ENCODE measurements at regions not wholly inside any gene's neighbourhood (a gene's known extent, or its start where the extent isn't known, plus 50 kb on each side); places are given as distances from the start of the nearest gene placed in this dataset.

- Mint-ChIP-seq H3K36me3 (no peaks in the 10 kb centered on the region), H3K27me3 (no peaks in the 10 kb centered on the region), H3K4me3 (no peak overlapping the region), H3K9me3 (no peaks in the 10 kb centered on the region), H3K27ac (no peak overlapping the region), H3K4me1 (no peaks in the 10 kb centered on the region)
- POLR2A ChIA-PET, result no interaction called here
- ATAC-seq (ENCODE audit: low read depth) (no peak), DNase-seq (no peak)
These were observed 543.7 kb downstream of the EFNB2 start for GRCh38 chr13:105991622-105992277.

GRCh38 chr13:105991131-105991530 is 544.3 kb downstream of the EFNB2 start:
- Mint-ChIP-seq H3K9me3 (no peaks in the 10 kb centered on the region), H3K4me1 (no peaks in the 10 kb centered on the region), H3K4me3 (no peak overlapping the region), H3K27ac (no peak overlapping the region), H3K27me3 (no peaks in the 10 kb centered on the region), H3K36me3 (no peaks in the 10 kb centered on the region)
- no peak for DNase-seq
- ATAC-seq (ENCODE audit: low read depth), result no peak
- POLR2A ChIA-PET, result no interaction called here

GRCh38 chr13:105990256-105990958 is 545.1 kb downstream of the EFNB2 start:
- no peak overlapping the region for H3K27ac Mint-ChIP-seq
- H3K4me3 Mint-ChIP-seq, result no peak overlapping the region
- no peaks in the 10 kb centered on the region for H3K9me3 Mint-ChIP-seq
- POLR2A ChIA-PET, result no interaction called here
- no peak for ATAC-seq (ENCODE audit: low read depth)
- no peaks in the 10 kb centered on the region for H3K4me1 Mint-ChIP-seq
- no peaks in the 10 kb centered on the region for H3K27me3 Mint-ChIP-seq
- no peaks in the 10 kb centered on the region for H3K36me3 Mint-ChIP-seq
- DNase-seq, result no peak

GRCh38 chr13:105984646-105985045 is 550.8 kb downstream of the EFNB2 start:
- no peaks in the 10 kb centered on the region for H3K4me1 Mint-ChIP-seq

DNA sequence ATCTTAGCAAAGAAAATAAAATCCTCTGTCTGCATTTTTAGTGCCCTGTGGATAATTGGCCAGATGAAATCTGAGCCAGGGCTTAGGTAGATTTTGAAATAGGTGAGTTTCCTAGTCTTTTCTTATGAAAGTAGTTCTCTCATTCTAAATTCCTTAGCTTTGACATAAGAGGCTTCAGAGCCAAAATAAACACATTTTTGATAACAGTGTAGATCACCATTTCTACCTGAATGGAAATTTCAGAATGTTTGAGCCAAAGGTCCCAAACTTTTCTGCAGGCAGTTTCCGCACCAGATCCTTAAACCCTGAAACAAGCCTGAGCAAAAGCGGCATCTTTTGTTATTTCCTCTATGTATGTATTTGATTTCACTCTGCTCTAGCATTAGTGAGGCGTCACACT is 551.2 kb downstream of the EFNB2 start:
- Mint-ChIP-seq H3K27me3 (no peaks in the 10 kb centered on the region), H3K4me1 (no peaks in the 10 kb centered on the region), H3K27ac (no peak overlapping the region), H3K36me3 (no peaks in the 10 kb centered on the region), H3K9me3 (no peaks in the 10 kb centered on the region), H3K4me3 (no peak overlapping the region)
- ATAC-seq (ENCODE audit: low read depth), result no peak
- DNase-seq, result no peak
- POLR2A ChIA-PET, result no interaction called here

More at GRCh38 chr13:105984646-105985045, 550.8 kb downstream of the EFNB2 start:
- Mint-ChIP-seq H3K4me3 (no peak overlapping the region), H3K27ac (no peak overlapping the region), H3K36me3 (no peaks in the 10 kb centered on the region), H3K27me3 (no peaks in the 10 kb centered on the region), H3K9me3 (no peaks in the 10 kb centered on the region)
- POLR2A ChIA-PET, result no interaction called here
- DNase-seq (no peak), ATAC-seq (ENCODE audit: low read depth) (no peak)

GRCh38 chr13:105982219-105982930 is 553.1 kb downstream of the EFNB2 start:
- POLR2A ChIA-PET, result no interaction called here
- DNase-seq (no peak), ATAC-seq (ENCODE audit: low read depth) (no peak)
- Mint-ChIP-seq H3K4me1 (no peaks in the 10 kb centered on the region), H3K36me3 (no peaks in the 10 kb centered on the region), H3K27ac (no peak overlapping the region), H3K27me3 (no peaks in the 10 kb centered on the region), H3K9me3 (no peaks in the 10 kb centered on the region), H3K4me3 (no peak overlapping the region)

DNA sequence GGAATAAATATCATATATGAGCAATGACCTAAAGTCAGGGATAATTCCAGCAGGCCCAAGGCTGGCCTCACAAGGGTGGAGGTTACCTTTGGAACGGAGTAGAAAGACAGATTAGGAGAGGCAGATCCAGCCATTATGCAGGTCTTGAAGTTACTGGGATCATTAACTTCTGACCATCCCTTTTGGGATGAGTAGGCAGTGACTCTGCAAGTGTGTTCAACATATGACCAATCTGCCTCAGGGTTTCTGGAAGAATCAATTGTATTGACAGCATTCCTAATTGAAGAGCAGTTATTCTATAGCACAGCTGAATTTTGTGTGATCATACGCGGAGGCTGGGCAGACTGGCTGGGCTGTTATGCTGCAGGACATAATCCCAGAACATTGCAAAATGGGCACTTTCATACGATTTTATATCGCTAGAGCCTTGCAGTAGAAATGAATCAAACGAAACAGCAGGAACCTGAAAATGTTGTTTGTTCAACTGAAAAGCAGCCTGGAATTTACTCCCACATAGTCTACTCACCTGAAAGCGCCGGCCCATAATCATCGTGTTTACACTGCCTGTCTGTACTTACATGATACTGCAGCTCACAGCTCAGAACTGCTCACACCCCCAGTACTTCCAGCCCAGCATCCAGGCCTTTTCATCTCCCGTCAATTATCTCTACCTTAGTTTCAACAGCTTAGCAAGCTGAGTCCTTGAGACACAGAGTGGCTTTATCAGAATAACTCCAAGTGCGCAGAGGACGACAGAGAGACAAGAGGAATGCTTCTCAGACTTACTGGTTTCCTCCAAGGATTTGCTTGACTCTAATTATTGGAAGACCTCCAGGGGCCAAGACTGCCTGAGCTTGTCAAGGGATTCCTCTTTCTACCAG is 556.1 kb downstream of the EFNB2 start:
- ATAC-seq (ENCODE audit: low read depth) (no peak), DNase-seq (no peak)
- H3K27me3 Mint-ChIP-seq, result no peaks in the 10 kb centered on the region
- no peaks in the 10 kb centered on the region for H3K9me3 Mint-ChIP-seq
- POLR2A ChIA-PET, result no interaction called here
- no peak overlapping the region for H3K4me3 Mint-ChIP-seq
- no peaks in the 10 kb centered on the region for H3K4me1 Mint-ChIP-seq
- no peaks in the 10 kb centered on the region for H3K36me3 Mint-ChIP-seq
- H3K27ac Mint-ChIP-seq, result no peak overlapping the region

- Mint-ChIP-seq H3K27ac (no peak overlapping the region), H3K27me3 (no peaks in the 10 kb centered on the region), H3K9me3 (no peaks in the 10 kb centered on the region), H3K4me1 (no peaks in the 10 kb centered on the region), H3K36me3 (no peaks in the 10 kb centered on the region), H3K4me3 (no peak overlapping the region)
- ATAC-seq (ENCODE audit: low read depth) (no peak), DNase-seq (no peak)
- POLR2A ChIA-PET, result no interaction called here
These were observed 561.1 kb downstream of the EFNB2 start for GRCh38 chr13:105974380-105974779.

DNA sequence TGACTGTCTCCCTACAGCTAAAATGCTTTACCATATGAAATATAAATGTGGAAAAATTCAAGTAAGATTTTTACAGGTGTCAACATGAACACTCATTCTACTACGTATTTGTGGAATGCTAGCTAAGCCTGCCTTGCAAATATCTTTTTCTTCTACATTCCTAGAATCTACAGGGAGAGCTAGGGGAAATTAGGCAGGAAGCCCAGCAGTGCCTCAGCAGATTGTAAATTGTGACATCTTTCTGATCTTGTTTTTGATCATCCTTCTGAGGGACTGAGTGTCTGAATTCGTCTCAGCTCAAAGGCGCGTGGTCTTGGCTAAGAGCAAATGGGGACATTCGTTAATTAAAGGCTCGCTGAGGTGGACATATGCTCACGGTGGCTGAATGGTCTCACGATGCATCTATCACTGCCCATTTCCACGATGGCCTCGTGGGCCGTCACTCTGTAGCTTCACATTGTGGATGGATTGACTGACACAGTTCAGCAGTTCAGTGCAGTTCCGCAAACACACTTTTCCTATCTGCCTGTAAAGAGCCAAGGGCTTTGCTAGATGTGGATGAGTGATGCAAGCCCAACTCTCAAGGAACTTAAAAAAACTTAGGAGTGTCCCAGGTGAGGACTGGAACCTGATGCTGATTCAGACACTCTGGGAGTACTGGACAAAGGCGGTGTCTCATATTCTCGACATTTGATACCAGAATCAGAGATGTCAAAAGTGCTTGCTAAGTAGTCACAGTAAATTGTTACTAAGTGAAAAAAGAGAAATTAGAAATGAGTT is 562.5 kb downstream of the EFNB2 start:
- Mint-ChIP-seq H3K27me3 (no peaks in the 10 kb centered on the region), H3K27ac (no peak overlapping the region), H3K9me3 (no peaks in the 10 kb centered on the region), H3K36me3 (no peaks in the 10 kb centered on the region), H3K4me3 (no peak overlapping the region), H3K4me1 (no peaks in the 10 kb centered on the region)
- POLR2A ChIA-PET, result no interaction called here
- ATAC-seq (ENCODE audit: low read depth) (no peak), DNase-seq (no peak)

DNA sequence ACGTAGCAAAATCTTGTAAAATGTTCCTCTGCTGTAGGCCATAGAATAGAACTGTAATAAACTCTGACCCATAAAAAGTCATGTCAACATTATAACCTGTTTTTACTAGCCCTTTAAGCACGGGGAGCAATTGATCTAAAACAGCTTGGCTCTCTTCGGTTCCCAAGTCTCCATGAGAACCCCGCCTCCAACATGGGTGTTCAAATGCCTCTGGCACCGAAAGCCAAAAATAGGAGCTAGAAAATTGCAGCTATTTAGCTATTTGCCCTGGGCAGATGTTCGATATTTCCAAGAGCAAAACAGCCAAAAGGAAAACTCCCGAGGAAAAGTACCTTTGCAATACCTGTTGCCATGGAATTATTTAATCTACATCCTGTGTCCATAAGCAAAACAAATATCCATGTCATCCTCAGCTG is 563.1 kb downstream of the EFNB2 start:
- ATAC-seq (ENCODE audit: low read depth), result no peak
- DNase-seq, result no peak
- Mint-ChIP-seq H3K27me3 (no peaks in the 10 kb centered on the region), H3K4me3 (no peak overlapping the region), H3K4me1 (no peaks in the 10 kb centered on the region), H3K9me3 (no peaks in the 10 kb centered on the region), H3K36me3 (no peaks in the 10 kb centered on the region), H3K27ac (no peak overlapping the region)
- POLR2A ChIA-PET, result no interaction called here

- no peaks in the 10 kb centered on the region for H3K36me3 Mint-ChIP-seq
- POLR2A ChIA-PET, result no interaction called here
- H3K4me3 Mint-ChIP-seq, result no peak overlapping the region
- DNase-seq (no peak), ATAC-seq (ENCODE audit: low read depth) (no peak)
- no peaks in the 10 kb centered on the region for H3K27me3 Mint-ChIP-seq
- no peak overlapping the region for H3K27ac Mint-ChIP-seq
- no peaks in the 10 kb centered on the region for H3K4me1 Mint-ChIP-seq
- no peaks in the 10 kb centered on the region for H3K9me3 Mint-ChIP-seq
These were observed 563.7 kb downstream of the EFNB2 start for GRCh38 chr13:105971738-105972137.

GRCh38 chr13:105971312-105971711 is 564.1 kb downstream of the EFNB2 start:
- H3K4me3 Mint-ChIP-seq, result no peak overlapping the region
- H3K27me3 Mint-ChIP-seq, result no peaks in the 10 kb centered on the region
- no peaks in the 10 kb centered on the region for H3K4me1 Mint-ChIP-seq
- ATAC-seq (ENCODE audit: low read depth) (no peak), DNase-seq (no peak)
- no peak overlapping the region for H3K27ac Mint-ChIP-seq
- H3K9me3 Mint-ChIP-seq, result no peaks in the 10 kb centered on the region
- no peaks in the 10 kb centered on the region for H3K36me3 Mint-ChIP-seq
- POLR2A ChIA-PET, result no interaction called here

DNA sequence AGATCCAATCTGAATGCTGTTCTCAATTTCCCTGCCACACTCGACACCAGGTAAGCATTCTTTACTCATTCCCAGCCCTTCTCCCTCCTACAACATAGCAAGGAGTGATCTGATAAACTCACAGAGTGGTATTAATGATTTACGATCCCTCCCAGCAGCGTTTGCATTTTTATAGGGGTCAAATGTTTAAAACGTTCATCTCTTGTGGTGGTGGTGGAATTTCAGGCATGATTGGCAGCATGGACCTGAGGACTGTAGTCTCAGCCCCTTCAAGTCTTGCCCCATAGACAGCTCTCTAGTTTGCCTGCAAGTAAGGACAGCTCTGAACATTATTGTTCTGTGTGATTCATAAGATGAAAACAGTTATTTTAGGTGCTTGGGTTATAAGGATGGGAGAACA is 565.7 kb downstream of the EFNB2 start:
- H3K27me3 Mint-ChIP-seq, result no peaks in the 10 kb centered on the region
- H3K27ac Mint-ChIP-seq, result no peak overlapping the region
- DNase-seq (no peak), ATAC-seq (ENCODE audit: low read depth) (no peak)
- POLR2A ChIA-PET, result no interaction called here
- no peak overlapping the region for H3K4me3 Mint-ChIP-seq
- H3K36me3 Mint-ChIP-seq, result no peaks in the 10 kb centered on the region
- H3K4me1 Mint-ChIP-seq, result no peaks in the 10 kb centered on the region
- no peaks in the 10 kb centered on the region for H3K9me3 Mint-ChIP-seq
